Lower leg skin (tissue), 4 donors: ENCODE measurements at regions not wholly inside any gene's neighbourhood (a gene's known extent, or its start where the extent isn't known, plus 50 kb on each side); places are given as distances from the start of the nearest gene placed in this dataset.

Experiments
- DNase-seq, 2 donors: peaks; one replicate each; pipeline ENCODE4 v3.0.0-alpha.2; 2019; ENCODE audit warnings: low spot score in 2 of 2
- H3K4me3 ChIP-seq: fragments of 200-600 bp; sonication (generic); 2 replicates; pipeline ENCODE4 v1.5.1; 2017; ENCODE audit warnings: mild to moderate bottlenecking, low read depth; ENCODE audit not compliant: poor library complexity, severe bottlenecking
- POLR2A ChIP-seq, 2 donors: fragments of 450-650 bp; IDR thresholded peaks; one replicate each; pipeline ENCODE4 v1.6.1; 2016 to 2017; ENCODE audit warnings: antibody characterized with exemption in 2 of 2, mild to moderate bottlenecking in 1 of 2, moderate library complexity in 1 of 2
- WGBS, 2 donors: methylation state at CpG; one replicate each; pipeline ENCODE4 v1.1.5; 2018; 5-methylcytosine and 5-hydroxymethylcytosine counted together
- intact Hi-C: fragments of 100-400 bp; cut with DNase I; formaldehyde crosslinking; loops from one replicate; pipeline ENCODE4 v1.15.0; 2023; ENCODE audit warnings: low total_unique reads
- TF ChIP-seq, protein P1 (sequence below), 3 donors: fragments of 450-650 bp; IDR thresholded peaks; one replicate each; pipeline ENCODE4 v1.5.1; 2016; ENCODE audit warnings: antibody characterized with exemption in 3 of 3, mild to moderate bottlenecking in 3 of 3, moderate library complexity in 2 of 3

DNA sequence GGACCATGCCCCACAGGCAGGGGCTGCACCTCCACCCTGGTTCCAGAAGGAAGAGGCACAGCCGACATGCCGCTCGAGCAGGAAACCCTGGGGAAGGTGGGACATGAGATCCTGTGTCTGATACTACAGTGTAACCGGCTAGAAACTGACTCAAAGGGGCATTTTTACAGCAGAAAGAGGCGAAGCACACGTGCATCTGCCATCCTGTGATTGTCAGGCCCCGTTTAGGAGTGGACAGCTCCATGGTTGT, 62.7 kb downstream of the SIK1 start:
- no peak for TF ChIP-seq POLR2A (IDR thresholded peaks at IDR 0.05)
- TF ChIP-seq, protein P1, sequence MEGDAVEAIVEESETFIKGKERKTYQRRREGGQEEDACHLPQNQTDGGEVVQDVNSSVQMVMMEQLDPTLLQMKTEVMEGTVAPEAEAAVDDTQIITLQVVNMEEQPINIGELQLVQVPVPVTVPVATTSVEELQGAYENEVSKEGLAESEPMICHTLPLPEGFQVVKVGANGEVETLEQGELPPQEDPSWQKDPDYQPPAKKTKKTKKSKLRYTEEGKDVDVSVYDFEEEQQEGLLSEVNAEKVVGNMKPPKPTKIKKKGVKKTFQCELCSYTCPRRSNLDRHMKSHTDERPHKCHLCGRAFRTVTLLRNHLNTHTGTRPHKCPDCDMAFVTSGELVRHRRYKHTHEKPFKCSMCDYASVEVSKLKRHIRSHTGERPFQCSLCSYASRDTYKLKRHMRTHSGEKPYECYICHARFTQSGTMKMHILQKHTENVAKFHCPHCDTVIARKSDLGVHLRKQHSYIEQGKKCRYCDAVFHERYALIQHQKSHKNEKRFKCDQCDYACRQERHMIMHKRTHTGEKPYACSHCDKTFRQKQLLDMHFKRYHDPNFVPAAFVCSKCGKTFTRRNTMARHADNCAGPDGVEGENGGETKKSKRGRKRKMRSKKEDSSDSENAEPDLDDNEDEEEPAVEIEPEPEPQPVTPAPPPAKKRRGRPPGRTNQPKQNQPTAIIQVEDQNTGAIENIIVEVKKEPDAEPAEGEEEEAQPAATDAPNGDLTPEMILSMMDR (IDR thresholded peaks at IDR 0.05), result no peak
- intact Hi-C loops, result no loop called here
- no peak for DNase-seq
- no peak overlapping the region for H3K4me3 ChIP-seq
- WGBS, 2 donors, result 95% methylated on average over 7 of the region's 7 CpGs

DNA sequence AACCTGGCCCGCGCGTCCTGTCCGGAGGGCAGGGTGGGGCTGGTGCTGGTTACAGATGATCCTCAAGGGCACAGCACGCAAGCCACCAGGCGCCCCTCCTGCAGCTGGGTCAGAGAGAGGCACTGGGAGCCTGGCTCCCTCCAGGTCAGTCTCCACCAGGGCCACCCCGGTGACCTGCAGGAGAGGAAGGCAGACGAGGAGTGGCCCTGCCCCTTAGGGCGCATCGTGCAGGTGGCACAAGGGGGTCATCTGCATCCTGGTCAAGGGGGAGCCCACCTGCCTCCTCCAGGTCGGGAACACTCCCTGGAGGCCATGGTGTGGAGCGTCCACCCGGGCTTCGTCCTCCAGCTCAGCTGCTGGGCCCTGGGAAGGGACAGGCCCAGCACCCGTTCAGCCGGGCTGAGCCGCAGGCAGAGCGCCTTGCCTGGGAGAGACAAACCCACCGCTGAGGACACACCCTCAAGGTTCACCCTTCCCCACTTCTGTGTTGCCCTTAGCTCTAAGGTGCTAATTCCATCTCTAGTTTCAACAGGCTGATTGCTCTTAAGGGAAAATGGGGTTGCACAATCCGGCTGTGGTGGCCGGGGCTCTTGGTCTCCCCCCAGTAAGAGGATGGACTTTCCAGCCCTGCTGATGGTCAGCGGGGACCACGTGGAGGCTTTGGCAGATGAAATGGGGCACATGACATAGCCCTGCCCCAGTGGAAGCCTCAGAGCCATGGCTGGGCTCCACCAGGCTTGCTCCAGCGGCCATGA, 63.2 kb downstream of the SIK1 start:
- intact Hi-C loops, result no loop called here
- WGBS, 2 donors, result 85 to 91% methylated on average over 21 to 24 of the region's 24 CpGs
- no peak for TF ChIP-seq POLR2A (IDR thresholded peaks at IDR 0.05)
- TF ChIP-seq, protein P1 (IDR thresholded peaks at IDR 0.05), result no peak
- no peak overlapping the region for H3K4me3 ChIP-seq
- no peak for DNase-seq

DNA sequence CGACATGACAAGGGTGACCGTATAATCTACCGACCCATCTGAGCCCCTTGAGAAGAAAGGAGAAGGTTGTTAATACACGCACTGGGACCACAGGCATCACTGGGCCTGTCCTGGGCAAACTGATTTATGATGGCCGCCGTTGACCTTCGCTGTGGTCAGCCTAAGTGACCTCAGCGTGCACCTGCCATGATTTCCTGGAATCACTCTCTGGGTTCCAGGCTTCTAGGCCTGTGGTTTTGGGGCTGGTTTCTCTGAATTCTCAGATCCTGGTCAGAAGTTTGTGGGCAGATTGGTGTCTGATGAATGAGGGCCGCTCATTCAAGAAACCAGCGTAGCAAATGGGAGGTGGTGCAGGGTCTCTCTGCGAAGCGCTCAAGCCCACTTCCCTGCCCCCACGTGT, 64.0 kb downstream of the SIK1 start:
- no peak overlapping the region for H3K4me3 ChIP-seq
- intact Hi-C loops, result no loop called here

DNA sequence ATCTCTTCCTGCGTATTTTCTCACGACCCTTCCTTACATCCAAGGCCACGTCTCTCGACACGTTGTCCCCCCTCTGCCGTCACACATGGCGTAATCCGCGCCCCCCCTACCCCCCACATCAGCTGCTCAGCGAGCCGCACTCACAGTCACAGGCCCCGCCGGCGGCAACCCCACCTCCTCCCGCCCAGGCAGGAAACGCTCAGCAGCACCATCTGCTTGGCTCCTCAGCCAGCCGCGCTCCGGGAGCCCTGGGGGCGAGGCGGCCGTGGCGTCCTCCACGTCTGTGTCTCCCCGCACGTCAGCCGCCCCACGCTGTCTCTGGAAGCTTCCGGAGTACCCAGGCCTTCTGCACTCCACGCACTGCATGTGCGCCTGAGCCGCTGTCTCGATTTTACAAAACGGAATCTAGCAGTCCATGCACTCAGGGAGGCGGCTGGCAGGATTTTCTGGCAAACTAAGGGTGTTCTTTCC, 64.6 kb downstream of the SIK1 start:
- intact Hi-C loops, result no loop called here
- H3K4me3 ChIP-seq, result no peak overlapping the region

More for the DNA sequence above, 64.0 kb downstream of the SIK1 start:
- 73 to 81% methylated on average over 13 of the region's 13 CpGs for WGBS, 2 donors
- TF ChIP-seq, protein P1 (IDR thresholded peaks at IDR 0.05), result no peak
- no peak for TF ChIP-seq POLR2A (IDR thresholded peaks at IDR 0.05)
- DNase-seq, result no peak

DNA sequence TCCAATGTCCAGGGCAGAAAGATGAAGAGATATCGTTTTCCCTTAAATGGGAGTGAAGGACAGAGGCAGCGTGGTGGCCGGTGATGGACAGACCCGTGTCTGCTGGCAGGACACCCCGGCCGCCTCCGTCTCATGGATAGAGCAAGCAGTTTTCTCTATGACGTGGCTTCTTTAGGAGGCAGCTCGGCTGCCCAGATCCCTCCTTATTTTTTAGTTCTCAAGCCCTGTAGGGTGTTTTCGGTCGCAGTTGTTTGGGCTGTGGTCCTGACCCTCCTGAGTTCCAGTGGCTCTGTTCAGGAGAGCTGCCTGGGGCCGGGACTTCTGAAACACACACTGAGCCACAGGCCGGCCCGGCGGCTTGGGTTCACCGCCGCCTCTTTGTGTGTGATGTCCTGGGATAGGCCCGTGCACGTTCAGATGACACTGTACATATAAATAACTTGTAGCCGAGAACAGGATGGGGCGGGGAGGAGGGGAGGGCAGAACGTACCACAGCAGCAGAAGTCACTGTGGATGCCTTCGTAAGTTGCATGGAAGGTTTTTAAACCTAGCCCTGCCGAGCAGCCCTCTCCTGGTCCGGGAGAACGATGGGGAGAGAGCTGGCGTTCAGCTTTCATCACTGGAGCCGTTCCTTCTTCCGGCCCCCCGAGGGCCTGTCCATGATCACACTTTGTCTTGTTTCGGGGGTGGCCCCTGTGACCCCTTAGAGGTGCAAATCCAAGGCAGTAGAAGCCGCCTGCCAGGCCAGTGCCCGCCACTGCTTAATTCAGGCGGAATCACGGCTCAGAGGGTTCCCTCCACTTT, 65.2 kb downstream of the SIK1 start:
- intact Hi-C loops, result no loop called here
- TF ChIP-seq, protein P1 (IDR thresholded peaks at IDR 0.05), result no peak
- no peak for TF ChIP-seq POLR2A (IDR thresholded peaks at IDR 0.05)
- DNase-seq, result peak; percentile 86 to 93
- WGBS, 2 donors, result 13 to 19% methylated on average over 33 to 35 of the region's 35 CpGs
- H3K4me3 ChIP-seq, result no peak overlapping the region

More for the DNA sequence above, 64.6 kb downstream of the SIK1 start:
- peak; percentile 72 to 96 for DNase-seq
- 2 to 3% methylated on average over 32 to 34 of the region's 35 CpGs for WGBS, 2 donors
- TF ChIP-seq, protein P1 (IDR thresholded peaks at IDR 0.05), result no peak
- TF ChIP-seq POLR2A (IDR thresholded peaks at IDR 0.05), result no peak
